MCF 10A (cell line): ENCODE measurements at regions not wholly inside any gene's neighbourhood (a gene's known extent, or its start where the extent isn't known, plus 50 kb on each side); places are given as distances from the start of the nearest gene placed in this dataset.

Source experiments
- BruUV-seq: library from RNA; stranded (reverse); fragments of 400-500 nt; replicated peaks from 2 replicates; lab custom pipeline; 2021; lab: Mats Ljungman, UMichigan
- CTCF ChIA-PET: fragments of 300-600 bp; sonication (Branson Sonifier 250); formaldehyde crosslinking; extraction: SDS; loops from one replicate; lab custom pipeline; 2021; ENCODE audit warnings: antibody characterized with exemption, inconsistent platforms; lab: Yijun Ruan, JAX
- POLR2A ChIA-PET: fragments of 300-600, 350-650 bp; sonication (Branson Sonifier 250); formaldehyde crosslinking; extraction: SDS; loops from one replicate; lab custom pipeline; 2020; ENCODE audit warnings: antibody characterized with exemption, inconsistent platforms; lab: Yijun Ruan, JAX
- DNase-seq: peaks from one replicate; pipeline ENCODE4 v3.0.0-alpha.2; 2018; ENCODE audit not compliant: unreplicated experiment
- H3K27ac Mint-ChIP-seq: one replicate; pipeline ENCODE4 v1.8.0; 2022; ENCODE audit warnings: mild to moderate bottlenecking, low read depth, mixed read lengths; ENCODE audit not compliant: unreplicated experiment
- H3K27me3 Mint-ChIP-seq: one replicate; pipeline ENCODE4 v1.8.0; 2022; ENCODE audit warnings: mixed read lengths; ENCODE audit not compliant: insufficient read depth, unreplicated experiment
- H3K36me3 Mint-ChIP-seq: one replicate; pipeline ENCODE4 v1.8.0; 2022; ENCODE audit warnings: mild to moderate bottlenecking, moderate library complexity, mixed read lengths; ENCODE audit not compliant: insufficient read depth, unreplicated experiment
- H3K4me1 Mint-ChIP-seq: one replicate; pipeline ENCODE4 v1.8.0; 2022; ENCODE audit warnings: mixed read lengths; ENCODE audit not compliant: insufficient read depth, unreplicated experiment
- H3K4me3 Mint-ChIP-seq: one replicate; pipeline ENCODE4 v1.8.0; 2022; ENCODE audit warnings: mild to moderate bottlenecking, moderate library complexity, mixed read lengths; ENCODE audit not compliant: unreplicated experiment
- H3K9me3 Mint-ChIP-seq: one replicate; pipeline ENCODE4 v1.8.0; 2022; ENCODE audit warnings: mixed read lengths; ENCODE audit not compliant: unreplicated experiment
- intact Hi-C: fragments of 100-400 bp; cut with micrococcal nuclease; formaldehyde crosslinking; loops from 2 replicates; pipeline ENCODE4 v1.14.1; 2022
- TF ChIP-seq, protein P1 (sequence below): fragments of 200-600 bp; IDR thresholded peaks from one replicate; pipeline ENCODE4 v1.8.0; 2022; ENCODE audit warnings: antibody characterized with exemption, mild to moderate bottlenecking; ENCODE audit not compliant: unreplicated experiment

DNA sequence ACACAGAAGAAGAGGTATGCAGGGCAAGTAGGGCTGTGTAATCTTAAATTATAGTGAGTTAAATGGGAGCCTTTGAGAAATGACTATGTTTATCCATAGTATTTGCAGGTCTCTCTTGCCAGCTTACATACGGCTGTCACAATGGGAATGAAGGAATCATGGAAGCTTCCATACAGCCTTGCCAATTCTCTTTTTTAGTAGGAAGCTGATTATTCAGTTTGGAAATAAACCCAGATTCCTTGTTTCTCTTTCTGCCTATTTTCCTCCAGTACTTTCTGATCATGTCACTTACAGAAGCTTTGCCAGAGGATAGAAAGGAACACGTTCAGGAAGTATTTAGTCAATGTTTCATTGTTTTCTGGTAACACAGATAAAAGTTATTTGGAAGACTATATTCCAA, 217.4 kb upstream of the DIO2 start:
- Mint-ChIP-seq H3K9me3 (no peaks in the 10 kb centered on the region), H3K27ac (no peak overlapping the region), H3K4me3 (no peak overlapping the region), H3K4me1 (peaks cover 5% of the 10 kb centered on the region), H3K27me3 (no peaks in the 10 kb centered on the region), H3K36me3 (no peaks in the 10 kb centered on the region)
- intact Hi-C loops = no loop called here
- POLR2A ChIA-PET = no interaction called here
- DNase-seq = no peak
- CTCF ChIA-PET = interaction anchor here (0.6 to 0.8 kb wide), 2 partner anchors 46 to 1495 kb away, joined by 3 read pairs; no protein-coding TSS in a partner anchor
- TF ChIP-seq, protein P1, sequence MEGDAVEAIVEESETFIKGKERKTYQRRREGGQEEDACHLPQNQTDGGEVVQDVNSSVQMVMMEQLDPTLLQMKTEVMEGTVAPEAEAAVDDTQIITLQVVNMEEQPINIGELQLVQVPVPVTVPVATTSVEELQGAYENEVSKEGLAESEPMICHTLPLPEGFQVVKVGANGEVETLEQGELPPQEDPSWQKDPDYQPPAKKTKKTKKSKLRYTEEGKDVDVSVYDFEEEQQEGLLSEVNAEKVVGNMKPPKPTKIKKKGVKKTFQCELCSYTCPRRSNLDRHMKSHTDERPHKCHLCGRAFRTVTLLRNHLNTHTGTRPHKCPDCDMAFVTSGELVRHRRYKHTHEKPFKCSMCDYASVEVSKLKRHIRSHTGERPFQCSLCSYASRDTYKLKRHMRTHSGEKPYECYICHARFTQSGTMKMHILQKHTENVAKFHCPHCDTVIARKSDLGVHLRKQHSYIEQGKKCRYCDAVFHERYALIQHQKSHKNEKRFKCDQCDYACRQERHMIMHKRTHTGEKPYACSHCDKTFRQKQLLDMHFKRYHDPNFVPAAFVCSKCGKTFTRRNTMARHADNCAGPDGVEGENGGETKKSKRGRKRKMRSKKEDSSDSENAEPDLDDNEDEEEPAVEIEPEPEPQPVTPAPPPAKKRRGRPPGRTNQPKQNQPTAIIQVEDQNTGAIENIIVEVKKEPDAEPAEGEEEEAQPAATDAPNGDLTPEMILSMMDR = no peak
- BruUV-seq = no TSS peak

DNA sequence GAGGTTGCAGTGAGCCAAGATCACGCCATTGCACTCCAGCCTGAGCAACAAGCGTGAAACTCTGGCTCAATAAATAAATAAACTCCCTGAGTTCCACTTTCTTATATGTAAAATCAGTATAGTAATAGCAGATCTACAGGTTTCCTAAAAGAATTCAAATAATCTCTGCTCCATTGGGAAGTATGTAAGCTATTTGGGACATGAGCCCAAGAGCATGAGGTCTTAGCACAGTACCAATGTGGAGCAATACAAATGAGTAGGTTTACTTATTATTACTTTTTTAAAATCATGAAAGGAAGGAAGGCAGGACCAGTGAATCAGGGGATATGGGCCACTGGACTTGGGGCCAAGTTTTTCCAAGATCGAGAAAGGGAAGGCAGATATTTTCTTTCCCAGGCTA, 216.9 kb upstream of the DIO2 start:
- TF ChIP-seq, protein P1 = no peak
- CTCF ChIA-PET = interaction anchor here (0.6 kb wide), 1 partner anchor 1494 kb away, joined by 3 read pairs; no protein-coding TSS in a partner anchor
- intact Hi-C loops = no loop called here
- no peaks in the 10 kb centered on the region for H3K36me3 Mint-ChIP-seq
- peaks cover 5% of the 10 kb centered on the region for H3K4me1 Mint-ChIP-seq
- no peak for DNase-seq
- no peaks in the 10 kb centered on the region for H3K9me3 Mint-ChIP-seq
- H3K27me3 Mint-ChIP-seq = no peaks in the 10 kb centered on the region
- no peak overlapping the region for H3K4me3 Mint-ChIP-seq
- H3K27ac Mint-ChIP-seq = no peak overlapping the region
- POLR2A ChIA-PET = no interaction called here
- no TSS peak for BruUV-seq

DNA sequence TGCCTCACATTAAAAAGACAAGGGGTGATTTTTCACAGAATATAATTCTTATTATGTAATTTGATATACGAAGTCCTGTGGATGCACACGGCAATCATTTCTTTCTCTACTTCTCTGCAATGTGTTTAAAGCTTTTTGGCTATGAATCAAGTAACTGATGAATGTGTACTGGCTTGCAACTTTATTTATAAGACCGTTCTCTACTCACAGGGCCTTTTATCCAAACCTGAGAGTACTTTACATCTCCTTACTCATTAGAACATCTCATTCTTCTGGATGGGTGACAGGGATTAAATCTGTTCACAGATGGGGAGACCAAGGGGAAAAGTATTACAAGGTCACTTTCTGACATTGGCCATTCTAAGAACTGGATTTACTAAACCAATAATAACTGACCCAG, 215.8 kb upstream of the DIO2 start:
- H3K4me3 Mint-ChIP-seq = no peak overlapping the region
- no peaks in the 10 kb centered on the region for H3K9me3 Mint-ChIP-seq
- BruUV-seq = no TSS peak
- H3K4me1 Mint-ChIP-seq = peaks cover 5% of the 10 kb centered on the region
- CTCF ChIA-PET = no interaction called here
- intact Hi-C loops = no loop called here
- no peaks in the 10 kb centered on the region for H3K27me3 Mint-ChIP-seq
- peak; percentile 4 for DNase-seq
- POLR2A ChIA-PET = interaction anchor here (1.1 kb wide), 1 partner anchor 45 kb away, joined by 4 read pairs; no protein-coding TSS in a partner anchor
- no peak overlapping the region for H3K27ac Mint-ChIP-seq
- TF ChIP-seq, protein P1 = no peak
- H3K36me3 Mint-ChIP-seq = no peaks in the 10 kb centered on the region

DNA sequence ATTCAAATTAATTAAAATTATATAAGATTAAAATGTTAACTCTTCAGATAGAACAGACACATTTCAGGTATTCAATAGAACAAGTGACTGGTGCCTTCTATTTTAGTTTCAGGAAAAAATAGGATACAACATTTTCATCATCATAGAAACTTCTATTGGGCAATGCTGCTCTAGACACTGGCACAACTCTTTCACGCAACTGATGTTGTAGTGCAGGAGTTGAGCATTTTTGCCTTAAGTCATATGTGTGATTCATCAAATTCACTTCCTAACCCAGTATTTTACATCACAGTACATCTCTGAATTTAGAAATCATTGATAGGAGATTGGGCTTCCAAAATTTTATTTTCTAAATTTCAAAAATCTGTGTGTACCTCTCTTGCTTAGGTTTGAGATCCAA, 215.4 kb upstream of the DIO2 start:
- DNase-seq = peak; percentile 59
- CTCF ChIA-PET = no interaction called here
- Mint-ChIP-seq H3K9me3 (no peaks in the 10 kb centered on the region), H3K27me3 (no peaks in the 10 kb centered on the region), H3K4me3 (no peak overlapping the region), H3K36me3 (no peaks in the 10 kb centered on the region), H3K4me1 (peaks cover 5% of the 10 kb centered on the region), H3K27ac (no peak overlapping the region)
- BruUV-seq = no TSS peak
- POLR2A ChIA-PET = interaction anchor here (1.1 kb wide), 1 partner anchor 45 kb away, joined by 4 read pairs; no protein-coding TSS in a partner anchor
- intact Hi-C loops = no loop called here
- TF ChIP-seq, protein P1 = no peak
